ENCODE measurements at regions not wholly inside any gene's neighbourhood (a gene's known extent, or its start where the extent isn't known, plus 50 kb on each side); places are given as distances from the start of the nearest gene placed in this dataset.

- TF ChIP-seq RUNX3 (IDR thresholded peaks at IDR 0.05; ENCODE audit: low read length): peak; percentile 91
- TF ChIP-seq BCL11A (IDR thresholded peaks at IDR 0.05; ENCODE audit: low read depth, low read length): peak; percentile 23; the same call in 1 of the 2 replicates
- no peak for TF ChIP-seq RAD21 (IDR thresholded peaks at IDR 0.05; ENCODE audit: insufficient read depth, low read depth, low read length)
- TF ChIP-seq, protein P1, sequence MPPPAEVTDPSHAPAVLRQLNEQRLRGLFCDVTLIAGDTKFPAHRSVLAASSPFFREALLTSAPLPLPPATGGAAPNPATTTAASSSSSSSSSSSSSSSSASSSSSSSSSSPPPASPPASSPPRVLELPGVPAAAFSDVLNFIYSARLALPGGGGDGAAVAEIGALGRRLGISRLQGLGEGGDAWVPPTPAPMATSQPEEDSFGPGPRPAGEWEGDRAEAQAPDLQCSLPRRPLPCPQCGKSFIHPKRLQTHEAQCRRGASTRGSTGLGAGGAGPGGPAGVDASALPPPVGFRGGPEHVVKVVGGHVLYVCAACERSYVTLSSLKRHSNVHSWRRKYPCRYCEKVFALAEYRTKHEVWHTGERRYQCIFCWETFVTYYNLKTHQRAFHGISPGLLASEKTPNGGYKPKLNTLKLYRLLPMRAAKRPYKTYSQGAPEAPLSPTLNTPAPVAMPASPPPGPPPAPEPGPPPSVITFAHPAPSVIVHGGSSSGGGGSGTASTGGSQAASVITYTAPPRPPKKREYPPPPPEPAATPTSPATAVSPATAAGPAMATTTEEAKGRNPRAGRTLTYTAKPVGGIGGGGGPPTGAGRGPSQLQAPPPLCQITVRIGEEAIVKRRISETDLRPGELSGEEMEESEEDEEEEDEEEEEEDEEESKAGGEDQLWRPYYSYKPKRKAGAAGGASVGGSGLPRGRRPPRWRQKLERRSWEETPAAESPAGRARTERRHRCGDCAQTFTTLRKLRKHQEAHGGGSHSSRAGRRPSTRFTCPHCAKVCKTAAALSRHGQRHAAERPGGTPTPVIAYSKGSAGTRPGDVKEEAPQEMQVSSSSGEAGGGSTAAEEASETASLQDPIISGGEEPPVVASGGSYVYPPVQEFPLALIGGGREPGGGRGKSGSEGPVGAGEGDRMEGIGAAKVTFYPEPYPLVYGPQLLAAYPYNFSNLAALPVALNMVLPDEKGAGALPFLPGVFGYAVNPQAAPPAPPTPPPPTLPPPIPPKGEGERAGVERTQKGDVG (CRISPR knock-in tag; IDR thresholded peaks at IDR 0.05): no peak
- TF ChIP-seq NR2F1 (conservative IDR thresholded peaks at IDR 0.05): 0 out of 2 replicates have a peak, but pooled peaks have one; percentile 20
Measured at GRCh38 chr10:88062385-88062784, 199.0 kb downstream of the PTEN start (continued).

GRCh38 chr10:88062798-88063472 is 199.5 kb downstream of the PTEN start:
- no peak for ATAC-seq
- SMC1A ChIA-PET (ENCODE audit: uncharacterized antibody, unreplicated experiment): interaction anchor here (0.7 to 4.0 kb wide), 30 partner anchors 8 to 347 kb away, joined by 3 to 24 read pairs (median 4); no protein-coding TSS in a partner anchor
- TF ChIP-seq, protein P2, sequence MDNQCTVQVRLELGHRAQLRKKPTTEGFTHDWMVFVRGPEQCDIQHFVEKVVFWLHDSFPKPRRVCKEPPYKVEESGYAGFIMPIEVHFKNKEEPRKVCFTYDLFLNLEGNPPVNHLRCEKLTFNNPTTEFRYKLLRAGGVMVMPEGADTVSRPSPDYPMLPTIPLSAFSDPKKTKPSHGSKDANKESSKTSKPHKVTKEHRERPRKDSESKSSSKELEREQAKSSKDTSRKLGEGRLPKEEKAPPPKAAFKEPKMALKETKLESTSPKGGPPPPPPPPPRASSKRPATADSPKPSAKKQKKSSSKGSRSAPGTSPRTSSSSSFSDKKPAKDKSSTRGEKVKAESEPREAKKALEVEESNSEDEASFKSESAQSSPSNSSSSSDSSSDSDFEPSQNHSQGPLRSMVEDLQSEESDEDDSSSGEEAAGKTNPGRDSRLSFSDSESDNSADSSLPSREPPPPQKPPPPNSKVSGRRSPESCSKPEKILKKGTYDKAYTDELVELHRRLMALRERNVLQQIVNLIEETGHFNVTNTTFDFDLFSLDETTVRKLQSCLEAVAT (IDR thresholded peaks at IDR 0.05): no peak
- TF ChIP-seq SIX5 (IDR thresholded peaks at IDR 0.05; ENCODE audit: low read depth, low read length, severe bottlenecking): no peak
- TF ChIP-seq POLR2AphosphoS2 (IDR thresholded peaks at IDR 0.05; ENCODE audit: low read depth, low read length): no peak
- TF ChIP-seq USF1 (IDR thresholded peaks at IDR 0.05; ENCODE audit: borderline replicate concordance, extremely low read length, insufficient read depth, low read depth, low read length): no peak
- TF ChIP-seq, protein P3, sequence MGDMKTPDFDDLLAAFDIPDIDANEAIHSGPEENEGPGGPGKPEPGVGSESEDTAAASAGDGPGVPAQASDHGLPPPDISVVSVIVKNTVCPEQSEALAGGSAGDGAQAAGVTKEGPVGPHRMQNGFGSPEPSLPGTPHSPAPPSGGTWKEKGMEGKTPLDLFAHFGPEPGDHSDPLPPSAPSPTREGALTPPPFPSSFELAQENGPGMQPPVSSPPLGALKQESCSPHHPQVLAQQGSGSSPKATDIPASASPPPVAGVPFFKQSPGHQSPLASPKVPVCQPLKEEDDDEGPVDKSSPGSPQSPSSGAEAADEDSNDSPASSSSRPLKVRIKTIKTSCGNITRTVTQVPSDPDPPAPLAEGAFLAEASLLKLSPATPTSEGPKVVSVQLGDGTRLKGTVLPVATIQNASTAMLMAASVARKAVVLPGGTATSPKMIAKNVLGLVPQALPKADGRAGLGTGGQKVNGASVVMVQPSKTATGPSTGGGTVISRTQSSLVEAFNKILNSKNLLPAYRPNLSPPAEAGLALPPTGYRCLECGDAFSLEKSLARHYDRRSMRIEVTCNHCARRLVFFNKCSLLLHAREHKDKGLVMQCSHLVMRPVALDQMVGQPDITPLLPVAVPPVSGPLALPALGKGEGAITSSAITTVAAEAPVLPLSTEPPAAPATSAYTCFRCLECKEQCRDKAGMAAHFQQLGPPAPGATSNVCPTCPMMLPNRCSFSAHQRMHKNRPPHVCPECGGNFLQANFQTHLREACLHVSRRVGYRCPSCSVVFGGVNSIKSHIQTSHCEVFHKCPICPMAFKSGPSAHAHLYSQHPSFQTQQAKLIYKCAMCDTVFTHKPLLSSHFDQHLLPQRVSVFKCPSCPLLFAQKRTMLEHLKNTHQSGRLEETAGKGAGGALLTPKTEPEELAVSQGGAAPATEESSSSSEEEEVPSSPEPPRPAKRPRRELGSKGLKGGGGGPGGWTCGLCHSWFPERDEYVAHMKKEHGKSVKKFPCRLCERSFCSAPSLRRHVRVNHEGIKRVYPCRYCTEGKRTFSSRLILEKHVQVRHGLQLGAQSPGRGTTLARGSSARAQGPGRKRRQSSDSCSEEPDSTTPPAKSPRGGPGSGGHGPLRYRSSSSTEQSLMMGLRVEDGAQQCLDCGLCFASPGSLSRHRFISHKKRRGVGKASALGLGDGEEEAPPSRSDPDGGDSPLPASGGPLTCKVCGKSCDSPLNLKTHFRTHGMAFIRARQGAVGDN (IDR thresholded peaks at IDR 0.05): 0 out of 2 replicates have a peak, but pooled peaks have one; percentile 1
- TF ChIP-seq STAT3 (IDR thresholded peaks at IDR 0.05; ENCODE audit: low read depth, low read length): no peak

More at GRCh38 chr10:88062798-88063472, 199.5 kb downstream of the PTEN start:
- Histone ChIP-seq H2AFZ (ENCODE audit: control insufficient read depth, low read depth, low read length) (peak overlapping the region; percentile 47), H3K9ac (ENCODE audit: control insufficient read depth, insufficient read depth, low read length) (peak overlapping the region; percentile 50), H3K27me3 (replicated peaks in 1 of 2; ENCODE audit: control insufficient read depth in 2 of 2, insufficient read depth in 2 of 2, low read length in 1 of 2) (no peaks in the 10 kb centered on the region), H3K79me2 (ENCODE audit: control insufficient read depth, insufficient read depth, low read length) (no peaks in the 10 kb centered on the region), H3K4me1 (ENCODE audit: control insufficient read depth, insufficient read depth, low read length) (peaks cover 70% of the 10 kb centered on the region), H4K20me1 (ENCODE audit: control insufficient read depth, insufficient read depth) (no peaks in the 10 kb centered on the region), H3K9me3 (replicated peaks; ENCODE audit: control insufficient read depth, insufficient read depth, low read length) (no peaks in the 10 kb centered on the region), H3K4me2 (ENCODE audit: control insufficient read depth, insufficient read depth) (peak overlapping the region; percentile 59), H3K4me3 (peak overlapping the region; percentile 21; the same call in 1 of the 2 replicates), H3K27ac (ENCODE audit: control insufficient read depth, insufficient read depth) (peak overlapping the region; percentile 92), H3K36me3 (ENCODE audit: control insufficient read depth in 2 of 2, insufficient read depth in 2 of 2, low read length in 1 of 2) (no peaks in the 10 kb centered on the region)
- ChIA-PET CTCF (interaction anchor here (0.9 to 3.5 kb wide), 6 partner anchors 27 to 202 kb away, joined by 3 to 12 read pairs (median 4); partner anchors contain the start of gene KLLN), POLR2A (interaction anchor here (0.7 to 1.8 kb wide), 6 partner anchors 11 to 201 kb away, joined by 3 to 5 read pairs (median 4); no protein-coding TSS in a partner anchor), RAD21 (ENCODE audit: unreplicated experiment) (interaction anchor here (0.7 to 2.9 kb wide), 22 partner anchors 13 to 339 kb away, joined by 3 to 28 read pairs (median 3); partner anchors contain the start of genes KLLN and PTEN)
- intact Hi-C loops (cut with micrococcal nuclease; ENCODE audit: unreplicated experiment) (no loop called here), in situ Hi-C loops (cut with MboI) (loop anchor here (10.0 kb wide), 1 partner anchor 198 kb away; the partner anchor contains the start of genes KLLN and PTEN)
- WGBS (ENCODE audit: insufficient coverage, insufficient replicate concordance, low lambda C conversion rate, missing lambda C conversion rate): 17% methylated on average over 4 of the region's 4 CpGs
- FAIRE-seq (no peak), DNase-seq (ENCODE audit: low read depth, low spot score) (no peak)
- BruUV-seq (replicated peaks): no TSS peak

Data from GM12878 (cell line).